HepG2 (cell line): ENCODE measurements at regions not wholly inside any gene's neighbourhood (a gene's known extent, or its start where the extent isn't known, plus 50 kb on each side); places are given as distances from the start of the nearest gene placed in this dataset.
"Not testable (repeated sequence)": the region's sequence is repeated elsewhere in the genome, so short reads cannot be mapped to it uniquely, and the experiment has no call there.

Source experiments
- ATAC-seq: fragments of 200-7000 bp; cut with Tn5 transposase; 3 replicates; pipeline ENCODE4 v1.9.1; 2020; ENCODE audit warnings: mild to moderate bottlenecking, moderate library complexity
- BruUV-seq: library from RNA; stranded (reverse); fragments of 400-500 nt; replicated peaks from 2 replicates; lab custom pipeline; 2021; lab: Mats Ljungman, UMichigan
- CTCF ChIA-PET: fragments of 300-600 bp; formaldehyde crosslinking; extraction: SDS; loops from one replicate; lab custom pipeline; 2021; ENCODE audit warnings: low total read pairs, inconsistent platforms, low intra/inter-chr PET ratio; lab: Yijun Ruan, JAX
- POLR2A ChIA-PET: fragments of 350-600 bp; sonication (Branson Sonifier 250); formaldehyde crosslinking; loops from one replicate; lab custom pipeline; 2020; ENCODE audit warnings: antibody characterized with exemption, inconsistent platforms; lab: Yijun Ruan, JAX
- DNase-seq: peaks from one replicate; pipeline ENCODE4 v3.0.0-alpha.2; 2015; ENCODE audit warnings: low spot score
- FAIRE-seq: peaks from 3 replicates; lab custom pipeline; 2011; peaks lifted over from hg19 to GRCh38; lab: Jason Lieb, UNC
- H2AFZ ChIP-seq: one replicate; pipeline ENCODE4 v1.6.1; 2011; ENCODE audit warnings: low read length, inconsistent platforms
- H3K27ac ChIP-seq: fragments of 300-600 bp; 3 replicates; pipeline ENCODE4 v1.8.0; 2011; ENCODE audit warnings: mixed run types, mild to moderate bottlenecking, mixed read lengths, low read length, inconsistent platforms; ENCODE audit not compliant: insufficient read depth; ENCODE audit errors: extremely low read length
- H3K27me3 ChIP-seq, 2 experiments: fragments of 200-600 bp in 1 of 2; 2 replicates in 1 of 2; 3 replicates in 1 of 2; pipeline versions ENCODE4 v1.6.0 to v1.8.0; 2011; ENCODE audit warnings: low read length in 2 of 2, mild to moderate bottlenecking in 2 of 2, moderate library complexity in 2 of 2, inconsistent platforms in 1 of 2; ENCODE audit not compliant: insufficient read depth in 2 of 2, control insufficient read depth in 1 of 2
- H3K36me3 ChIP-seq, 2 experiments: fragments of 200-600 bp in 1 of 2; replicated peaks in 1 of 2; 2 replicates in 1 of 2; 3 replicates in 1 of 2; pipeline versions ENCODE4 v1.5.1 to v1.8.0; 2011; ENCODE audit warnings: low read length in 2 of 2, inconsistent platforms in 1 of 2; ENCODE audit not compliant: insufficient read depth in 2 of 2, control insufficient read depth in 1 of 2
- H3K4me1 ChIP-seq: 2 replicates; pipeline ENCODE4 v1.5.1; 2012; ENCODE audit warnings: low read length, inconsistent platforms; ENCODE audit not compliant: insufficient read depth
- H3K4me2 ChIP-seq: 2 replicates; pipeline ENCODE4 v1.6.0; 2011; ENCODE audit warnings: low read depth, low read length, inconsistent platforms
- H3K4me3 ChIP-seq, 3 experiments: fragments of 200-600 bp in 1 of 3; sonication (generic), shearing (Covaris generic) in 1 of 3; replicated peaks in 1 of 3; 2 replicates each; pipeline ENCODE4 v1.5.1; 2011 to 2016; ENCODE audit warnings: low read length in 3 of 3, inconsistent platforms in 2 of 3, low read depth in 2 of 3, mild to moderate bottlenecking in 2 of 3, control low read depth in 1 of 3, mixed read lengths in 1 of 3; ENCODE audit not compliant: insufficient read depth in 1 of 3
- H3K79me2 ChIP-seq: one replicate; pipeline ENCODE4 v1.6.1; 2011; ENCODE audit warnings: low read length, inconsistent platforms; ENCODE audit not compliant: insufficient read depth
- H3K9ac ChIP-seq: 2 replicates; pipeline ENCODE4 v1.6.0; 2011; ENCODE audit warnings: mild to moderate bottlenecking, low read depth, low read length, inconsistent platforms; ENCODE audit not compliant: insufficient read depth
- H3K9me3 ChIP-seq: 2 replicates; pipeline ENCODE4 v1.5.1; 2012; ENCODE audit warnings: mild to moderate bottlenecking, low read length
- H4K20me1 ChIP-seq: 2 replicates; pipeline ENCODE4 v1.6.0; 2011; ENCODE audit warnings: inconsistent platforms, mild to moderate bottlenecking, low read length, moderate library complexity; ENCODE audit not compliant: insufficient read depth
- ADNP ChIP-seq: sonication (generic); formaldehyde crosslinking; IDR thresholded peaks from 2 replicates; pipeline ENCODE4 v1.4.0; 2020; ENCODE audit warnings: missing genetic modification reagents
- GATAD2A ChIP-seq: IDR thresholded peaks from 2 replicates; pipeline ENCODE4 v1.6.1; 2016
- MIER2 ChIP-seq: IDR thresholded peaks from 2 replicates; pipeline ENCODE4 v1.6.1; 2016; ENCODE audit warnings: missing biosample characterization, missing genetic modification reagents
- NCOR1 ChIP-seq: fragments of 200-600 bp; sonication (generic); IDR thresholded peaks from 2 replicates; pipeline ENCODE4 v1.7.0; 2017; ENCODE audit warnings: antibody characterized with exemption, low read length, borderline replicate concordance
- SKI ChIP-seq: fragments of 450-650 bp; IDR thresholded peaks from one replicate; pipeline ENCODE4 v1.6.1; 2018; ENCODE audit warnings: mild to moderate bottlenecking; ENCODE audit not compliant: partially characterized antibody
- TBL1XR1 ChIP-seq: fragments of 150-350 bp; IDR thresholded peaks from 2 replicates; pipeline ENCODE4 v1.6.1; 2014; ENCODE audit warnings: borderline replicate concordance, low read length; ENCODE audit not compliant: partially characterized antibody
- TEAD2 ChIP-seq: sonication (generic); formaldehyde crosslinking; IDR thresholded peaks from 2 replicates; pipeline ENCODE4 v1.9.0; 2021; ENCODE audit warnings: missing genetic modification reagents
- TRIM24 ChIP-seq: sonication (generic); formaldehyde crosslinking; IDR thresholded peaks from 2 replicates; pipeline ENCODE4 v1.8.0; 2022; ENCODE audit warnings: mild to moderate bottlenecking, missing genetic modification reagents
- YY1 ChIP-seq: IDR thresholded peaks from 2 replicates; pipeline ENCODE4 v1.6.1; 2011; ENCODE audit warnings: low read length, low read depth, moderate library complexity, mild to moderate bottlenecking; ENCODE audit not compliant: insufficient read depth, insufficient replicate concordance
- ZNF430 ChIP-seq: sonication (generic); formaldehyde crosslinking; IDR thresholded peaks from 2 replicates; pipeline ENCODE4 v1.9.0; 2021; ENCODE audit warnings: mild to moderate bottlenecking, missing genetic modification reagents
- ZNF749 ChIP-seq: sonication (generic); formaldehyde crosslinking; IDR thresholded peaks from 2 replicates; pipeline ENCODE4 v1.8.0; 2022; ENCODE audit warnings: mild to moderate bottlenecking, missing genetic modification reagents, moderate library complexity, borderline replicate concordance
- WGBS: methylation state at CpG from one replicate; pipeline ENCODE4 v1.1.6; 2017; ENCODE audit warnings: low lambda C conversion rate; 5-methylcytosine and 5-hydroxymethylcytosine counted together
- in situ Hi-C: cut with HindIII; loops from 2 replicates; pipeline ENCODE4 v1.10.0; 2017; ENCODE audit warnings: low pct_unique_long_range_greater_than_20kb; ENCODE audit not compliant: extremely low pct_ligation_motif_present
- intact Hi-C: fragments of 100-400 bp; cut with micrococcal nuclease; formaldehyde crosslinking; loops from one replicate; pipeline ENCODE4 v1.10.0; 2022; ENCODE audit not compliant: unreplicated experiment

DNA sequence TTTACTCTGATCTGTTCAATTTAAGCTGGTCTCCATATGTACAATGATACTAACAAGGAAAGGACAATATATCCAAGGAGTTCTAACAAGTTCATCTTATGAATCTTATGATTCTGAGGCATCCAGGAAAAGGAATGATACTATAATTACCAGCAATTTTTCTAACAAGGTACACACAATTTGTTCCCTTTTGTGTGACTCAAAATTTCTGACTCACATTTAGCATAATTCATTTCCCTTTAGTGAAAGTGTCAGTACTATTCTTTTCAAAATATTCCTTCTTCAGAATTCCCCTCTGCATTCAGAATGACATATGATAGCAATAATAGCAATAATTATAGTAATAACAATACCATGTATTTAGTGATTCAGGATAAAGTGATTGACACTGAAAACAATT is 594.8 kb downstream of the DMRTA1 start (continued):
- TF ChIP-seq TEAD2 (no peak), ADNP (CRISPR knock-in tag) (no peak)

DNA sequence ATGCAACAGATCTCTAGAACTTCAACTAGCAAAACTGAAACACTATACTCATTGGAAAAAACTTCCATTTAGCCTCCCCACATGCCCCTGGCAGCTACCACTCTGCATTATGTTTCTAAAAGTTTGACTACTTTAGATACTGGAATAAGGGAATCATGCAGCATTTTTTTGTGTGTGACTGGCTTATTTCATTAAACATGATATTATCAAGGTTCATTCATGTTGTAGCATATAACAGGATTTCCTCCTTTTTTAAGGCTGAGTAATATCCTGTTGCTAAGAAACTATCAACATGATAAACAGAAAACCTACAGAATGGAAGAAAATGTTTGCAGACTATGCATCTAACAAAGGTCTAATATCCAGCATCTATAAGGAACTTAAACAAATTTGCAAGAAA is 597.9 kb downstream of the DMRTA1 start:
- ChIA-PET POLR2A (no interaction called here), CTCF (no interaction called here)
- no peak overlapping the region for H3K4me2 ChIP-seq
- no peak overlapping the region for H3K9ac ChIP-seq
- ATAC-seq (no peak), FAIRE-seq (no peak), DNase-seq (no peak)
- intact Hi-C loops: no loop called here
- no peak overlapping the region for H3K27ac ChIP-seq
- no peaks in the 10 kb centered on the region for H3K79me2 ChIP-seq
- in situ Hi-C loops: no loop called here
- no peaks in the 10 kb centered on the region for H3K4me1 ChIP-seq
- no peak overlapping the region for H2AFZ ChIP-seq
- H3K27me3 ChIP-seq: no peaks in the 10 kb centered on the region
- H3K4me3 ChIP-seq: no peak overlapping the region
- TF ChIP-seq GATAD2A: no peak
- TF ChIP-seq MIER2: no peak
- no peak for TF ChIP-seq TRIM24 (CRISPR knock-in tag)
- TF ChIP-seq YY1: no peak
- no peak for TF ChIP-seq ZNF430 (CRISPR knock-in tag)
- no peak for TF ChIP-seq SKI
- TF ChIP-seq ZNF749 (CRISPR knock-in tag): no peak
- no peak for TF ChIP-seq NCOR1
- no peak for TF ChIP-seq TBL1XR1
- no peaks in the 10 kb centered on the region for H3K36me3 ChIP-seq
- peaks cover 62% of the 10 kb centered on the region for H3K9me3 ChIP-seq
- BruUV-seq: no TSS peak
- no peaks in the 10 kb centered on the region for H4K20me1 ChIP-seq

DNA sequence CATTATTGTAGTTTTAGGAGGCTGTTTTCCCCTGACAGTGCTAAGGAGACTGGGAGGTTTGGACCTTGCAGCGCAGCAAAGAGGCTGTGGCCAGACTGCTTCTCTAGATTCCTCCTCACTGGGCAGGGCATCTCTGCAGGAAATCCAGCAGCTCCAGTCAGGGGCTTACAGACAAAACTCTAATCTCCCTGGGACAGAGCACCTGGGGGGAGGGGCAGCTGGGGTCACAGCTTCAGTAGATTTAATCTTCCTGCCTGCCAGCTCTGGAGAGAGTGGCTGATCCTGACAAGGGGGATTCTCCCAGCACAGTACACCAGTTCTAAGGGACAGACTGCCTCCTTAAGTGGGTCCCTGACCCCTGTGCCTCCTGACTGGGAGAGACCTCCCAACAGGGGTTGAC is 599.4 kb downstream of the DMRTA1 start:
- H4K20me1 ChIP-seq, H3K4me2 ChIP-seq, FAIRE-seq, DNase-seq, CTCF ChIA-PET, H3K79me2 ChIP-seq, in situ Hi-C loops, H3K27me3 ChIP-seq, intact Hi-C loops, ATAC-seq, BruUV-seq, H3K4me3 ChIP-seq, POLR2A ChIA-PET, H3K36me3 ChIP-seq, H3K9ac ChIP-seq, H2AFZ ChIP-seq, H3K4me1 ChIP-seq, H3K27ac ChIP-seq: not testable (repeated sequence)
- 80% methylated on average over 1 of the region's 1 CpG for WGBS
- H3K9me3 ChIP-seq: peaks cover 65% of the 10 kb centered on the region
